Caco-2 (cell line): ENCODE measurements at regions not wholly inside any gene's neighbourhood (a gene's known extent, or its start where the extent isn't known, plus 50 kb on each side); places are given as distances from the start of the nearest gene placed in this dataset.

ENCODE experiments used
- BruUV-seq: library from RNA; stranded (reverse); fragments of 400-500 nt; replicated peaks from 2 replicates; lab custom pipeline; 2021; lab: Mats Ljungman, UMichigan
- CTCF ChIA-PET: fragments of 300-600 bp; sonication (Branson Sonifier 250); formaldehyde crosslinking; loops from one replicate; lab custom pipeline; 2022; ENCODE audit warnings: antibody characterized with exemption; lab: Charles Lee
- POLR2A ChIA-PET: fragments of 300-600 bp; sonication (Branson Sonifier 250); formaldehyde crosslinking; loops from one replicate; lab custom pipeline; 2022; ENCODE audit warnings: antibody characterized with exemption; lab: Charles Lee
- DNase-seq, 2 experiments: peaks; one replicate each; pipeline versions ENCODE4 v3.0.0 to v3.0.0-alpha.2; 2020 to 2022
- H3K27me3 ChIP-seq: replicated peaks from 2 replicates; pipeline ENCODE4 v1.6.0; 2011; ENCODE audit warnings: low read length; ENCODE audit not compliant: control insufficient read depth, insufficient read depth
- H3K36me3 ChIP-seq: 2 replicates; pipeline ENCODE4 v1.5.1; 2011; ENCODE audit warnings: low read length; ENCODE audit not compliant: control insufficient read depth, insufficient read depth
- H3K4me1 ChIP-seq: fragments of 250-450 bp; sonication (Bioruptor Pico); 2 replicates; pipeline ENCODE4 v1.5.1; 2020; ENCODE audit warnings: mild to moderate bottlenecking
- H3K4me3 ChIP-seq: 2 replicates; pipeline ENCODE4 v1.5.1; 2011; ENCODE audit warnings: low read depth, mild to moderate bottlenecking, control low read depth, low read length
- H3K9me3 ChIP-seq: fragments of 250-450 bp; sonication (Bioruptor Pico); 2 replicates; pipeline ENCODE4 v1.5.1; 2020; ENCODE audit warnings: mild to moderate bottlenecking, moderate library complexity
- H3K27ac Mint-ChIP-seq: one replicate; pipeline ENCODE4 v1.8.0; 2022; ENCODE audit warnings: mixed read lengths; ENCODE audit not compliant: unreplicated experiment
- H3K27me3 Mint-ChIP-seq: one replicate; pipeline ENCODE4 v1.8.0; 2022; ENCODE audit warnings: mixed read lengths; ENCODE audit not compliant: insufficient read depth, unreplicated experiment
- H3K36me3 Mint-ChIP-seq: one replicate; pipeline ENCODE4 v1.8.0; 2022; ENCODE audit warnings: mild to moderate bottlenecking, mixed read lengths; ENCODE audit not compliant: insufficient read depth, unreplicated experiment
- H3K4me1 Mint-ChIP-seq: one replicate; pipeline ENCODE4 v1.8.0; 2022; ENCODE audit warnings: low read depth, mixed read lengths; ENCODE audit not compliant: unreplicated experiment
- H3K4me3 Mint-ChIP-seq: one replicate; pipeline ENCODE4 v1.8.0; 2022; ENCODE audit warnings: mild to moderate bottlenecking, moderate library complexity, mixed read lengths; ENCODE audit not compliant: unreplicated experiment
- H3K9me3 Mint-ChIP-seq: one replicate; pipeline ENCODE4 v1.8.0; 2022; ENCODE audit warnings: mixed read lengths; ENCODE audit not compliant: unreplicated experiment
- intact Hi-C: fragments of 100-400 bp; cut with micrococcal nuclease; formaldehyde crosslinking; loops from one replicate; pipeline ENCODE4 v1.10.0; 2022; ENCODE audit not compliant: unreplicated experiment
- TF ChIP-seq, protein P1 (sequence below), 2 experiments: fragments of 200-600 bp in 1 of 2; IDR thresholded peaks; 1 replicate in 1 of 2; 2 replicates in 1 of 2; pipeline versions ENCODE4 v1.5.1 to v1.8.0; 2011 to 2022; ENCODE audit warnings: antibody characterized with exemption in 1 of 2, control low read depth in 1 of 2, inconsistent platforms in 1 of 2, low read depth in 1 of 2, low read length in 1 of 2, mild to moderate bottlenecking in 1 of 2, moderate library complexity in 1 of 2; ENCODE audit not compliant: insufficient read depth in 1 of 2, severe bottlenecking in 1 of 2, unreplicated experiment in 1 of 2

DNA sequence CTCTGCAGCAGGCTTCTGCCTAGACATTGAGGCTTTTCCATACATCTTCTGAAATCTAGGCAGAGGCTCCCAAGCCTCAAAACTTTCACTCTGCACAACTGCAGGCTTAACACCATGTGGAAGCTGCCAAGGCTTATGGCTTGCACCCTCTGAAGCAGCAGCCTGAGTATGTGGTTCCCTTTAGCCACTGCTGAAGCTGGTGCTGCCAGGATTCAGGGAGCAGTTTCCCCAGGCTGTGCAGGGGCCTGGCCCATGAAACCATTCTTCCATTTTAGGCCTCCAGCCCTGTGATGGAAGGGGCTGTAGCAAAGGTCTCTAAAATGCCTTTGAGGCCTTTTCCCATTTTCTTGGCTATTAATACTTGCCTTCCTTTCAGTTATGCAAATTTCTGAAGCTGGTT is 680.3 kb upstream of the FTMT start:
- ChIA-PET CTCF (no interaction called here), POLR2A (no interaction called here)
- Histone ChIP-seq H3K36me3 (no peaks in the 10 kb centered on the region), H3K4me3 (no peak overlapping the region), H3K9me3 (no peaks in the 10 kb centered on the region), H3K27me3 (no peaks in the 10 kb centered on the region), H3K4me1 (no peaks in the 10 kb centered on the region)
- TF ChIP-seq, protein P1, sequence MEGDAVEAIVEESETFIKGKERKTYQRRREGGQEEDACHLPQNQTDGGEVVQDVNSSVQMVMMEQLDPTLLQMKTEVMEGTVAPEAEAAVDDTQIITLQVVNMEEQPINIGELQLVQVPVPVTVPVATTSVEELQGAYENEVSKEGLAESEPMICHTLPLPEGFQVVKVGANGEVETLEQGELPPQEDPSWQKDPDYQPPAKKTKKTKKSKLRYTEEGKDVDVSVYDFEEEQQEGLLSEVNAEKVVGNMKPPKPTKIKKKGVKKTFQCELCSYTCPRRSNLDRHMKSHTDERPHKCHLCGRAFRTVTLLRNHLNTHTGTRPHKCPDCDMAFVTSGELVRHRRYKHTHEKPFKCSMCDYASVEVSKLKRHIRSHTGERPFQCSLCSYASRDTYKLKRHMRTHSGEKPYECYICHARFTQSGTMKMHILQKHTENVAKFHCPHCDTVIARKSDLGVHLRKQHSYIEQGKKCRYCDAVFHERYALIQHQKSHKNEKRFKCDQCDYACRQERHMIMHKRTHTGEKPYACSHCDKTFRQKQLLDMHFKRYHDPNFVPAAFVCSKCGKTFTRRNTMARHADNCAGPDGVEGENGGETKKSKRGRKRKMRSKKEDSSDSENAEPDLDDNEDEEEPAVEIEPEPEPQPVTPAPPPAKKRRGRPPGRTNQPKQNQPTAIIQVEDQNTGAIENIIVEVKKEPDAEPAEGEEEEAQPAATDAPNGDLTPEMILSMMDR (IDR thresholded peaks at IDR 0.05; ENCODE audit: insufficient read depth in 1 of 2, low read depth in 1 of 2, low read length in 1 of 2, severe bottlenecking in 1 of 2, unreplicated experiment in 1 of 2) = no peak
- no peak for DNase-seq
- Mint-ChIP-seq H3K36me3 (no peaks in the 10 kb centered on the region), H3K27me3 (no peaks in the 10 kb centered on the region), H3K4me3 (no peak overlapping the region), H3K27ac (no peak overlapping the region), H3K4me1 (no peaks in the 10 kb centered on the region), H3K9me3 (no peaks in the 10 kb centered on the region)
- intact Hi-C loops = no loop called here
- no TSS peak for BruUV-seq

DNA sequence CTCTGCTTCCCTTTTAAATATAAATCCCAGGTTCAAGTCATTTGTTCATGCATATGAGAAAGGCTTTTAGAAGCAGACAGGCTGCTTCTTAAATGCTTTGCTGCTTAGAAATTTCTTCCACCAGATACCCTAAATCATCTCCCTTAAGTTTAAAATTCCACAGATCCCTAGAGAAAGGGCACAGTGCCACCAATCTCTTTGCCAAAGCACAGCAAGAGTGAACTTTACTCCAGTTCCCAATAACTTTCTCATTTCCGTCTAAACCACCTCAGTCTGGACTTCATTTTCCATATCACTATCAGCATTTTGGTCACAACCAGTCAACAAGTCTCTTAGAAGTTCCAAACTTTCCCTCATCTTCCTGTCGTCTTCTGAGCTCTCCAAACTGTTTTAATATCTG is 679.8 kb upstream of the FTMT start:
- no TSS peak for BruUV-seq
- Mint-ChIP-seq H3K9me3 (no peaks in the 10 kb centered on the region), H3K4me3 (no peak overlapping the region), H3K36me3 (no peaks in the 10 kb centered on the region), H3K4me1 (no peaks in the 10 kb centered on the region), H3K27ac (no peak overlapping the region), H3K27me3 (no peaks in the 10 kb centered on the region)
- Histone ChIP-seq H3K4me1 (no peaks in the 10 kb centered on the region), H3K27me3 (no peaks in the 10 kb centered on the region), H3K36me3 (no peaks in the 10 kb centered on the region), H3K4me3 (no peak overlapping the region), H3K9me3 (no peaks in the 10 kb centered on the region)
- CTCF ChIA-PET = no interaction called here
- no peak for DNase-seq
- TF ChIP-seq, protein P1 (IDR thresholded peaks at IDR 0.05; ENCODE audit: insufficient read depth in 1 of 2, low read depth in 1 of 2, low read length in 1 of 2, severe bottlenecking in 1 of 2, unreplicated experiment in 1 of 2) = no peak
- intact Hi-C loops = no loop called here
- POLR2A ChIA-PET = no interaction called here

DNA sequence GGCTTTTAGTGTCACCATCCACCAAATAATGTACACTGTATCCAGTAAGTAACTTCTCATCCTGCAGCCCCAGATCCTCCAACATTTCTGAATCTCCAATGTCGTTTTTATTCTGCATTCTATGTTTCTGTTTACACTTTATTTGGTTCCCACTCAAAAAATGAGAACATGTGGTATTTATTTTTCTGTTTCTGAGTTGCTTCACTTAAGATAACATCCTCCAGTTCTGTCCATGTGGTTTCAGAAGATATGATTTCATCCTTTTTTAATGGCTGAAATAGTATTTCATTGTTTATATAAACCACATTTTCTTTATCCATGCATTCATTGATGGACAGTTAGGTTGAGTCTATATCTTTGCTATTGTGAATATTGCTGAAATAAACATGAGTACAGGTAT is 677.3 kb upstream of the FTMT start:
- H3K4me1 ChIP-seq = no peaks in the 10 kb centered on the region
- Mint-ChIP-seq H3K27ac (no peak overlapping the region), H3K36me3 (no peaks in the 10 kb centered on the region), H3K4me1 (no peaks in the 10 kb centered on the region), H3K9me3 (no peaks in the 10 kb centered on the region), H3K27me3 (no peaks in the 10 kb centered on the region), H3K4me3 (no peak overlapping the region)
- TF ChIP-seq, protein P1 (IDR thresholded peaks at IDR 0.05; ENCODE audit: insufficient read depth in 1 of 2, low read depth in 1 of 2, low read length in 1 of 2, severe bottlenecking in 1 of 2, unreplicated experiment in 1 of 2) = no peak
- CTCF ChIA-PET = no interaction called here
- H3K27me3 ChIP-seq = no peaks in the 10 kb centered on the region
- no TSS peak for BruUV-seq
- no peak for DNase-seq
- H3K9me3 ChIP-seq = no peaks in the 10 kb centered on the region
- POLR2A ChIA-PET = no interaction called here
- intact Hi-C loops = no loop called here
- H3K4me3 ChIP-seq = no peak overlapping the region
- H3K36me3 ChIP-seq = no peaks in the 10 kb centered on the region
